C1 segment of cervical spinal cord (tissue), 14 donors: ENCODE measurements at regions not wholly inside any gene's neighbourhood (a gene's known extent, or its start where the extent isn't known, plus 50 kb on each side); places are given as distances from the start of the nearest gene placed in this dataset.
"Not testable (repeated sequence)": the region's sequence is repeated elsewhere in the genome, so short reads cannot be mapped to it uniquely, and the experiment has no call there.

Source experiments
- DNase-seq, 14 donors: peaks; one replicate each; lab custom pipeline; 2025; lab: John Stamatoyannopoulos, UW

DNA sequence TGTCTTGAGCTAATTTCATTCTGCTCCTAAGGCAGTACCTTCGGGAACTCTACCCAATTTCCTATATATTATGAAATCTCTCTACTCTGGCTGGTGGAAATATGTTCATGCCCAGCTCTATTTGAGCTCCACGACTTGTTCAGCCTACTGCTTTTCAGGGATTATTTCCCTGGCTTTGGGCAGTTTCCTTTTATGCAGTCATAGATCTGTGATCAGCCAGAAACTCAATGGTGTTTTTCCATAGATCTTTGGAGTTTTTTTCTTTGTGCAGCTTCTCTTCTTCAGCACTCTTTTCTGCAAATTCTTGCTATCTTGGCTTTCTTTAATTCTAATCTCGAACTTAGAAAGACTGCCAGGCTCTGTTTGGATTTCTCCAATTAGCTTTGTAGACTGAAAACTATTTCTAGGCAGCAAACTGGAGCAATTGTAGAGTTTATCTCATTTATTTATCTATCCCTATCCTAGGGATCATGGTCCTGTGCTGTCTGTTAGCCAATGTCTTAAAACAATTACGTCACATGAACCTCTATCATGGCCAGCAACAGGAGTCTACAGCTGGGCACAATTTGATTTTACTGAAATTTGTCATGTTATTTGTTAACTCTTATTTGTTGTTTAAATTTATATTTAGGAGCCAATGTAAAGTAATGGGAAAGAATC, 328.4 kb downstream of the BCKDHB start:
- DNase-seq: no peak

DNA sequence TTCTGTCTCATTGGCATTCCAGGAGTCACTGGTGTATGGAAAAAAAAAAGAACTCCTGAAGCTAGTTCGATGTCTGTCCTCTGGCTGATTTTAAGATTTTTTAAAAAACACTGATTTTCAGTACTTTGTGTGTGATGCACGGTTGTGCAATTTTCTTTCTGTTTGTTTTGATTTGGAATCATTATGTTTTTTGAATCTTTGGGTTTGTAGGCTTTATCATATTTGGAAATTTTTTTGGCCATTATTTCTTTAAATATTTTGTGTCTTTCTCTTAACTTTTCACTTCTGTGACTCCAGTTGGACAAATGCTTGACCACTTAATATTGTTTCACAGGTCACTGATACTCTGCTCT, 327.2 kb downstream of the BCKDHB start:
- DNase-seq: no peak

DNA sequence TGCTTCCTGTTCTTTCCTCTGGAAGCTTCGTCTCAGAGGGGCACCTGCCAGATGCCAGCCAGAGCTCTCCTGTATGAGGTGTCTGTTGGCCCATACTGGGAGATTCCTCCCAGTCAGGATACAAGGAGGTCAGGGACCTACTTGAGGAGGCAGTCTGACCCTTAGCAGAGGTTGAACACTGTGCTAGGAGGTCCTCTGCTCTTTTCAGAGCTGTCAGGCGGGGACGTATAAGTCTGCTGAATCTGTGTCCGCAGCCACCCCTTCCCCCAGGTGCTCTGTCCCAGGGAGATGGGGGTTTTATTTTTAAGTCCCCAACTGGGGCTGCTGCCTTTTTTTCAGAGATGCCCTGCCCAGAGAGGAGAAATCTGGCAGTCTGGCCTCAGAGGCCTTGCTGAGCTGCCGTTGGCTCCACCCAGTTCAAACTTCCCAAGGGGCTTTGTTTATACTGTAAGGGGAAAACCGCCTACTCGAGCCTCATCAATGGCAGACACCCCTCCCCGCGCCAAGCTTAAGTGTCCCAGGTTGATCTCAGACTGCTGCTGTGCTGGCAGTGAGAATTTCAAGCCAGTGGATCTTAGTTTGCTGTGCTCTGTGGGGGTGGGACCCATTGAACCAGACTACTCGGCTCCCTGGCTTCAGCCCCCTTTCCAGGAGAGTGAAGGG, 326.7 kb downstream of the BCKDHB start:
- DNase-seq: peak in 1 of 14 donors; percentile 1

- no peak for DNase-seq
Observed at GRCh38 chr6:80425089-80425823, 318.8 kb downstream of the BCKDHB start.

DNA sequence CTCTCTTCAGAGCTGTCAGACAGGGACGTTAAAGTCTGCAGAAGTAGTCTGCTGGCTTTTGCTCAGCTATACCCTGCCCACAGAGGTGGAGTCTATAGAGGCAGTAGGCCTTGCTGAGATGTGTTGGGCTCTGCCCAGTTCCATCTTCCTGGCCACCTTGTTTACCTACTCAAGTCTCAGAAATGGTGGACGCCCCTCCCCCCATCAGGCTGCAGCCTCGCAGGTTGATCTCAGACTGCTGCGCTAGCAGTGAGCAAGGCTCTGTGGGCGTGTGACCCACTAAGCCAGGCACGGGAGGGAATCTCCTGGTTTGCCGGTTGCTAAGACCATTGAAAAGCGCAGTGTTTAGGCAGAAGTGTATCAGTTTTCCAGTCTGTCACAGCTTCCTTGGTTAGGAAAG, 305.0 kb downstream of the BCKDHB start:
- no peak for DNase-seq

GRCh38 chr6:80407976-80408375, 301.5 kb downstream of the BCKDHB start:
- DNase-seq: not testable (repeated sequence)

GRCh38 chr6:80404889-80405288, 298.4 kb downstream of the BCKDHB start:
- DNase-seq: no peak

GRCh38 chr6:80403365-80403764, 296.9 kb downstream of the BCKDHB start:
- DNase-seq: no peak

DNA sequence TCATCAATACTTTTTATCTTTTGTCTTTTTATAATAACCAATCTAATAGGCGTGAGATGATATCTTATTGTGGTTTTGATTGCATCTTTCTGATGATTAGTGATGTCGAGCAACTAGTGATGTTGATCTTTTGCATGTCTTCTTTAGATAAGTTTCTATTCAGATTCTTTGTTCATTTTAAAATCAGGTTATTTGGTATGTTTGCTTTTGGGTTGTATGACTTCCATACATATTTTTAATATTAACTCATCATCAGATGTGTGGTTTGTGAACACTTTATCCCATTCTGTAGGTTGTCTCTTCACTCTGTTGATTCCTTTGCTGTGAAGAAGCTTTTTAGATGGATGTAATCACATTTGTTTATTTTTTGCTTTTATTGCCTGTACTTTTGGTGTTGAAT, 295.8 kb downstream of the BCKDHB start:
- DNase-seq: no peak
